HAP-1 (cell line): ENCODE measurements at regions not wholly inside any gene's neighbourhood (a gene's known extent, or its start where the extent isn't known, plus 50 kb on each side); places are given as distances from the start of the nearest gene placed in this dataset.
"Not testable (repeated sequence)": the region's sequence is repeated elsewhere in the genome, so short reads cannot be mapped to it uniquely, and the experiment has no call there.

ENCODE experiments used
- DNase-seq, 2 experiments: peaks; one replicate each; pipeline ENCODE4 v3.0.0-alpha.2; 2016 to 2020; ENCODE audit warnings: low spot score in 2 of 2
- H3K27me3 ChIP-seq: fragments of 250-450 bp; sonication (Bioruptor Pico); 2 replicates; pipeline ENCODE4 v1.5.1; 2020; ENCODE audit warnings: low read depth, mild to moderate bottlenecking, moderate library complexity
- H3K36me3 ChIP-seq: fragments of 250-450 bp; sonication (Bioruptor Pico); replicated peaks from 2 replicates; pipeline ENCODE4 v1.5.1; 2020; ENCODE audit warnings: mild to moderate bottlenecking
- H3K4me1 ChIP-seq: fragments of 250-450 bp; sonication (Bioruptor Pico); 2 replicates; pipeline ENCODE4 v1.5.1; 2020; ENCODE audit warnings: mild to moderate bottlenecking
- H3K4me3 ChIP-seq: fragments of 250-450 bp; sonication (Bioruptor Pico); 2 replicates; pipeline ENCODE4 v1.5.1; 2020; ENCODE audit warnings: mild to moderate bottlenecking, moderate library complexity
- H3K9me3 ChIP-seq: fragments of 250-450 bp; sonication (Bioruptor Pico); 2 replicates; pipeline ENCODE4 v1.5.1; 2020; ENCODE audit warnings: mild to moderate bottlenecking, moderate library complexity
- in situ Hi-C: fragments of 300-500 bp; cut with MboI; formaldehyde crosslinking; loops from 3 replicates; pipeline ENCODE4 v1.14.3; 2020; ENCODE audit warnings: low sequenced_read_pairs, inconsistent platforms, mixed read lengths

GRCh38 chr3:67064105-67064504 is 66.0 kb downstream of the KBTBD8 start:
- in situ Hi-C loops = no loop called here
- Histone ChIP-seq H3K27me3 (no peaks in the 10 kb centered on the region; the same call in 1 of the 2 replicates), H3K4me1 (no peaks in the 10 kb centered on the region), H3K36me3 (no peaks in the 10 kb centered on the region), H3K4me3 (no peak overlapping the region), H3K9me3 (no peaks in the 10 kb centered on the region)
- DNase-seq = no peak

GRCh38 chr3:67067251-67067650 is 69.1 kb downstream of the KBTBD8 start:
- no peak overlapping the region for H3K4me3 ChIP-seq
- H3K36me3 ChIP-seq = no peaks in the 10 kb centered on the region
- in situ Hi-C loops = no loop called here
- no peaks in the 10 kb centered on the region for H3K4me1 ChIP-seq
- H3K27me3 ChIP-seq = no peaks in the 10 kb centered on the region; the same call in none of the 2 replicates
- DNase-seq = no peak
- no peaks in the 10 kb centered on the region for H3K9me3 ChIP-seq

- H3K36me3 ChIP-seq, H3K4me3 ChIP-seq, DNase-seq, H3K4me1 ChIP-seq, H3K27me3 ChIP-seq, in situ Hi-C loops, H3K9me3 ChIP-seq: not testable (repeated sequence)
Observed at GRCh38 chr3:67072640-67073039, 74.5 kb downstream of the KBTBD8 start.

GRCh38 chr3:67073812-67074211 is 75.7 kb downstream of the KBTBD8 start:
- Histone ChIP-seq H3K36me3 (no peaks in the 10 kb centered on the region), H3K9me3 (no peaks in the 10 kb centered on the region), H3K27me3 (peaks cover 3% of the 10 kb centered on the region; the same call in 1 of the 2 replicates), H3K4me1 (no peaks in the 10 kb centered on the region), H3K4me3 (no peak overlapping the region)
- in situ Hi-C loops = no loop called here
- DNase-seq = no peak

- DNase-seq = no peak
- H3K9me3 ChIP-seq = no peaks in the 10 kb centered on the region
- H3K36me3 ChIP-seq = no peaks in the 10 kb centered on the region
- H3K4me3 ChIP-seq = no peak overlapping the region
- in situ Hi-C loops = no loop called here
- peaks cover 3% of the 10 kb centered on the region; the same call in 1 of the 2 replicates for H3K27me3 ChIP-seq
- no peaks in the 10 kb centered on the region for H3K4me1 ChIP-seq
Observed at GRCh38 chr3:67075295-67075694, 77.2 kb downstream of the KBTBD8 start.

GRCh38 chr3:67076607-67077006 is 78.5 kb downstream of the KBTBD8 start:
- no peaks in the 10 kb centered on the region for H3K9me3 ChIP-seq
- in situ Hi-C loops = no loop called here
- H3K27me3 ChIP-seq = peaks cover 3% of the 10 kb centered on the region; the same call in 1 of the 2 replicates
- no peak overlapping the region for H3K4me3 ChIP-seq
- no peaks in the 10 kb centered on the region for H3K36me3 ChIP-seq
- no peaks in the 10 kb centered on the region for H3K4me1 ChIP-seq
- no peak for DNase-seq

GRCh38 chr3:67077656-67078055 is 79.5 kb downstream of the KBTBD8 start:
- in situ Hi-C loops = no loop called here

GRCh38 chr3:67082533-67083024 is 84.5 kb downstream of the KBTBD8 start:
- no peak for DNase-seq
- Histone ChIP-seq H3K4me3 (no peak overlapping the region), H3K27me3 (no peaks in the 10 kb centered on the region), H3K36me3 (no peaks in the 10 kb centered on the region), H3K9me3 (no peaks in the 10 kb centered on the region), H3K4me1 (no peaks in the 10 kb centered on the region)
- in situ Hi-C loops = no loop called here

More at GRCh38 chr3:67077656-67078055, 79.5 kb downstream of the KBTBD8 start:
- Histone ChIP-seq H3K4me3 (no peak overlapping the region), H3K9me3 (no peaks in the 10 kb centered on the region), H3K27me3 (peaks cover 3% of the 10 kb centered on the region; the same call in 1 of the 2 replicates), H3K4me1 (no peaks in the 10 kb centered on the region), H3K36me3 (no peaks in the 10 kb centered on the region)
- no peak for DNase-seq

GRCh38 chr3:67083277-67083676 is 85.2 kb downstream of the KBTBD8 start:
- DNase-seq = no peak
- Histone ChIP-seq H3K4me3 (no peak overlapping the region), H3K4me1 (no peaks in the 10 kb centered on the region), H3K36me3 (no peaks in the 10 kb centered on the region), H3K9me3 (no peaks in the 10 kb centered on the region), H3K27me3 (no peaks in the 10 kb centered on the region)
- in situ Hi-C loops = no loop called here

GRCh38 chr3:67087788-67088187 is 89.7 kb downstream of the KBTBD8 start:
- Histone ChIP-seq H3K4me3 (no peak overlapping the region), H3K9me3 (no peaks in the 10 kb centered on the region), H3K4me1 (no peaks in the 10 kb centered on the region), H3K36me3 (no peaks in the 10 kb centered on the region), H3K27me3 (no peaks in the 10 kb centered on the region)
- in situ Hi-C loops = no loop called here
- no peak for DNase-seq

GRCh38 chr3:67090474-67090873 is 92.4 kb downstream of the KBTBD8 start:
- in situ Hi-C loops = no loop called here
- DNase-seq = no peak

GRCh38 chr3:67093305-67093704 is 95.2 kb downstream of the KBTBD8 start:
- no peak overlapping the region for H3K4me3 ChIP-seq
- in situ Hi-C loops = no loop called here
- H3K9me3 ChIP-seq = no peaks in the 10 kb centered on the region
- DNase-seq = no peak
- no peaks in the 10 kb centered on the region; the same call in 1 of the 2 replicates for H3K27me3 ChIP-seq
- H3K4me1 ChIP-seq = no peaks in the 10 kb centered on the region
- H3K36me3 ChIP-seq = no peaks in the 10 kb centered on the region

More at GRCh38 chr3:67090474-67090873, 92.4 kb downstream of the KBTBD8 start:
- no peaks in the 10 kb centered on the region for H3K4me1 ChIP-seq
- H3K9me3 ChIP-seq = no peaks in the 10 kb centered on the region
- no peaks in the 10 kb centered on the region for H3K36me3 ChIP-seq
- no peak overlapping the region for H3K4me3 ChIP-seq
- H3K27me3 ChIP-seq = no peaks in the 10 kb centered on the region

- in situ Hi-C loops = no loop called here
- no peaks in the 10 kb centered on the region for H3K4me1 ChIP-seq
- no peak for DNase-seq
- no peaks in the 10 kb centered on the region; the same call in 1 of the 2 replicates for H3K27me3 ChIP-seq
- no peaks in the 10 kb centered on the region for H3K36me3 ChIP-seq
- H3K4me3 ChIP-seq = no peak overlapping the region
- no peaks in the 10 kb centered on the region for H3K9me3 ChIP-seq
Observed at GRCh38 chr3:67094167-67094566, 96.1 kb downstream of the KBTBD8 start.

GRCh38 chr3:67094774-67095173 is 96.7 kb downstream of the KBTBD8 start:
- Histone ChIP-seq H3K27me3 (no peaks in the 10 kb centered on the region; the same call in 1 of the 2 replicates), H3K4me1 (no peaks in the 10 kb centered on the region), H3K36me3 (no peaks in the 10 kb centered on the region), H3K9me3 (no peaks in the 10 kb centered on the region), H3K4me3 (no peak overlapping the region)
- in situ Hi-C loops = no loop called here
- DNase-seq = no peak

GRCh38 chr3:67104388-67104787 is 106.3 kb downstream of the KBTBD8 start:
- H3K4me1 ChIP-seq = no peaks in the 10 kb centered on the region
- no peak for DNase-seq
- H3K36me3 ChIP-seq = no peaks in the 10 kb centered on the region
- no peaks in the 10 kb centered on the region for H3K9me3 ChIP-seq
- in situ Hi-C loops = loop anchor here (25.0 kb wide), 2 partner anchors 258 to 1783 kb away; no protein-coding TSS in a partner anchor
- no peak overlapping the region for H3K4me3 ChIP-seq
- H3K27me3 ChIP-seq = no peaks in the 10 kb centered on the region
